Memory B cell (primary cell): ENCODE measurements at regions not wholly inside any gene's neighbourhood (a gene's known extent, or its start where the extent isn't known, plus 50 kb on each side); places are given as distances from the start of the nearest gene placed in this dataset.
A peak's percentile ranks its signal among the peaks of the same experiment; 100 is the strongest.

Experiments
- ATAC-seq: fragments of 150-1000 bp; cut with Tn5 transposase; 2 replicates; pipeline ENCODE4 v1.10.0; 2021; ENCODE audit warnings: low read depth, mild to moderate bottlenecking, moderate library complexity
- DNase-seq, 2 donors: peaks; one replicate each; pipeline ENCODE4 v3.0.0; 2022; ENCODE audit warnings: low spot score in 2 of 2
- H3K27ac Mint-ChIP-seq: one replicate; pipeline ENCODE4 v1.8.0; 2022; ENCODE audit warnings: mild to moderate bottlenecking, moderate library complexity, mixed read lengths
- H3K27me3 Mint-ChIP-seq: one replicate; pipeline ENCODE4 v1.8.0; 2022; ENCODE audit warnings: mixed read lengths
- H3K36me3 Mint-ChIP-seq: one replicate; pipeline ENCODE4 v1.8.0; 2022; ENCODE audit warnings: mild to moderate bottlenecking, mixed read lengths
- H3K4me1 Mint-ChIP-seq: one replicate; pipeline ENCODE4 v1.8.0; 2022; ENCODE audit warnings: mixed read lengths
- H3K4me3 Mint-ChIP-seq: one replicate; pipeline ENCODE4 v1.8.0; 2022; ENCODE audit warnings: mild to moderate bottlenecking, moderate library complexity, mixed read lengths
- H3K9me3 Mint-ChIP-seq: one replicate; pipeline ENCODE4 v1.8.0; 2022; ENCODE audit warnings: mixed read lengths

GRCh38 chr7:38051786-38052185 lies 126.3 kb upstream of the STARD3NL start:
- H3K27me3 Mint-ChIP-seq, result peaks cover 8% of the 10 kb centered on the region
- no peaks in the 10 kb centered on the region for H3K4me1 Mint-ChIP-seq
- ATAC-seq, result no peak
- peaks cover 9% of the 10 kb centered on the region for H3K9me3 Mint-ChIP-seq
- no peak for DNase-seq
- no peaks in the 10 kb centered on the region for H3K36me3 Mint-ChIP-seq
- no peak overlapping the region for H3K27ac Mint-ChIP-seq
- no peak overlapping the region for H3K4me3 Mint-ChIP-seq

GRCh38 chr7:38052786-38053185 lies 125.3 kb upstream of the STARD3NL start:
- Mint-ChIP-seq H3K27me3 (peaks cover 8% of the 10 kb centered on the region), H3K4me3 (no peak overlapping the region)
- DNase-seq, result no peak

GRCh38 chr7:38054199-38054598 lies 123.8 kb upstream of the STARD3NL start:
- H3K4me1 Mint-ChIP-seq, result no peaks in the 10 kb centered on the region
- DNase-seq (no peak), ATAC-seq (no peak)
- H3K9me3 Mint-ChIP-seq, result peaks cover 2% of the 10 kb centered on the region
- no peaks in the 10 kb centered on the region for H3K36me3 Mint-ChIP-seq
- no peak overlapping the region for H3K27ac Mint-ChIP-seq
- H3K27me3 Mint-ChIP-seq, result peaks cover 8% of the 10 kb centered on the region
- H3K4me3 Mint-ChIP-seq, result no peak overlapping the region

More at GRCh38 chr7:38052786-38053185, 125.3 kb upstream of the STARD3NL start:
- no peak for ATAC-seq
- H3K36me3 Mint-ChIP-seq, result no peaks in the 10 kb centered on the region
- peaks cover 7% of the 10 kb centered on the region for H3K9me3 Mint-ChIP-seq
- no peak overlapping the region for H3K27ac Mint-ChIP-seq
- H3K4me1 Mint-ChIP-seq, result no peaks in the 10 kb centered on the region

GRCh38 chr7:38057829-38058228 lies 120.2 kb upstream of the STARD3NL start:
- no peak overlapping the region for H3K4me3 Mint-ChIP-seq
- DNase-seq (no peak), ATAC-seq (no peak)
- H3K4me1 Mint-ChIP-seq, result no peaks in the 10 kb centered on the region
- H3K27me3 Mint-ChIP-seq, result peaks cover 4% of the 10 kb centered on the region
- H3K27ac Mint-ChIP-seq, result no peak overlapping the region
- no peaks in the 10 kb centered on the region for H3K9me3 Mint-ChIP-seq
- no peaks in the 10 kb centered on the region for H3K36me3 Mint-ChIP-seq

- peaks cover 7% of the 10 kb centered on the region for H3K27me3 Mint-ChIP-seq
- ATAC-seq, result no peak
- H3K36me3 Mint-ChIP-seq, result no peaks in the 10 kb centered on the region
These were observed 117.9 kb upstream of the STARD3NL start for GRCh38 chr7:38060116-38060515.

GRCh38 chr7:38060637-38061036 lies 117.4 kb upstream of the STARD3NL start:
- Mint-ChIP-seq H3K4me3 (no peak overlapping the region), H3K27ac (no peak overlapping the region), H3K27me3 (peaks cover 7% of the 10 kb centered on the region), H3K4me1 (no peaks in the 10 kb centered on the region), H3K9me3 (no peaks in the 10 kb centered on the region), H3K36me3 (no peaks in the 10 kb centered on the region)
- DNase-seq (no peak), ATAC-seq (no peak)

More at GRCh38 chr7:38060116-38060515, 117.9 kb upstream of the STARD3NL start:
- Mint-ChIP-seq H3K4me3 (no peak overlapping the region), H3K4me1 (no peaks in the 10 kb centered on the region), H3K27ac (no peak overlapping the region), H3K9me3 (no peaks in the 10 kb centered on the region)
- no peak for DNase-seq

GRCh38 chr7:38066391-38066790 lies 111.7 kb upstream of the STARD3NL start:
- H3K4me3 Mint-ChIP-seq, result no peak overlapping the region
- no peak overlapping the region for H3K27ac Mint-ChIP-seq
- H3K9me3 Mint-ChIP-seq, result no peaks in the 10 kb centered on the region
- H3K4me1 Mint-ChIP-seq, result no peaks in the 10 kb centered on the region
- DNase-seq, result no peak
- H3K27me3 Mint-ChIP-seq, result peaks cover 13% of the 10 kb centered on the region
- no peaks in the 10 kb centered on the region for H3K36me3 Mint-ChIP-seq
- no peak for ATAC-seq

- Mint-ChIP-seq H3K4me1 (no peaks in the 10 kb centered on the region), H3K27me3 (peaks cover 10% of the 10 kb centered on the region), H3K27ac (no peak overlapping the region), H3K9me3 (no peaks in the 10 kb centered on the region), H3K4me3 (no peak overlapping the region), H3K36me3 (no peaks in the 10 kb centered on the region)
- DNase-seq (no peak), ATAC-seq (no peak)
These were observed 109.6 kb upstream of the STARD3NL start for GRCh38 chr7:38068461-38068860.

GRCh38 chr7:38069052-38069451 lies 109.0 kb upstream of the STARD3NL start:
- ATAC-seq (no peak), DNase-seq (no peak)
- no peak overlapping the region for H3K27ac Mint-ChIP-seq
- no peaks in the 10 kb centered on the region for H3K9me3 Mint-ChIP-seq
- peaks cover 6% of the 10 kb centered on the region for H3K27me3 Mint-ChIP-seq
- no peaks in the 10 kb centered on the region for H3K4me1 Mint-ChIP-seq
- H3K4me3 Mint-ChIP-seq, result no peak overlapping the region
- H3K36me3 Mint-ChIP-seq, result no peaks in the 10 kb centered on the region

- H3K4me3 Mint-ChIP-seq, result no peak overlapping the region
- DNase-seq (no peak), ATAC-seq (no peak)
- H3K27ac Mint-ChIP-seq, result no peak overlapping the region
- peaks cover 8% of the 10 kb centered on the region for H3K27me3 Mint-ChIP-seq
- no peaks in the 10 kb centered on the region for H3K4me1 Mint-ChIP-seq
- H3K36me3 Mint-ChIP-seq, result no peaks in the 10 kb centered on the region
- H3K9me3 Mint-ChIP-seq, result no peaks in the 10 kb centered on the region
These were observed 107.3 kb upstream of the STARD3NL start for GRCh38 chr7:38070718-38071117.

- H3K9me3 Mint-ChIP-seq, result peaks cover 5% of the 10 kb centered on the region
- H3K27ac Mint-ChIP-seq, result no peak overlapping the region
- H3K36me3 Mint-ChIP-seq, result peaks cover 2% of the 10 kb centered on the region
- H3K4me3 Mint-ChIP-seq, result no peak overlapping the region
- ATAC-seq, result no peak
- H3K4me1 Mint-ChIP-seq, result no peaks in the 10 kb centered on the region
- no peak for DNase-seq
- peaks cover 4% of the 10 kb centered on the region for H3K27me3 Mint-ChIP-seq
These were observed 91.2 kb upstream of the STARD3NL start for GRCh38 chr7:38086857-38087256.

- no peaks in the 10 kb centered on the region for H3K36me3 Mint-ChIP-seq
- no peak for ATAC-seq
- peaks cover 7% of the 10 kb centered on the region for H3K27me3 Mint-ChIP-seq
- no peak for DNase-seq
- no peak overlapping the region for H3K27ac Mint-ChIP-seq
- peaks cover 8% of the 10 kb centered on the region for H3K9me3 Mint-ChIP-seq
- peaks cover 2% of the 10 kb centered on the region for H3K4me1 Mint-ChIP-seq
- H3K4me3 Mint-ChIP-seq, result no peak overlapping the region
These were observed 75.5 kb upstream of the STARD3NL start for GRCh38 chr7:38102507-38102906.

GRCh38 chr7:38105874-38106483 lies 72.1 kb upstream of the STARD3NL start:
- peak; percentile 62 for ATAC-seq
- Mint-ChIP-seq H3K9me3 (no peaks in the 10 kb centered on the region), H3K4me3 (no peak overlapping the region), H3K36me3 (no peaks in the 10 kb centered on the region), H3K4me1 (peaks cover 2% of the 10 kb centered on the region), H3K27me3 (peaks cover 7% of the 10 kb centered on the region), H3K27ac (no peak overlapping the region)
- DNase-seq, result peak in 1 of 2 donors; percentile 21

- no peaks in the 10 kb centered on the region for H3K36me3 Mint-ChIP-seq
- H3K4me1 Mint-ChIP-seq, result peaks cover 2% of the 10 kb centered on the region
- peaks cover 7% of the 10 kb centered on the region for H3K27me3 Mint-ChIP-seq
- peak; percentile 47 to 70 for DNase-seq
- no peaks in the 10 kb centered on the region for H3K9me3 Mint-ChIP-seq
- no peak overlapping the region for H3K27ac Mint-ChIP-seq
- H3K4me3 Mint-ChIP-seq, result no peak overlapping the region
- peak; percentile 71 for ATAC-seq
These were observed 70.6 kb upstream of the STARD3NL start for GRCh38 chr7:38107486-38107893.

- H3K9me3 Mint-ChIP-seq, result no peaks in the 10 kb centered on the region
- ATAC-seq, result no peak
- H3K36me3 Mint-ChIP-seq, result no peaks in the 10 kb centered on the region
- DNase-seq, result no peak
- peaks cover 15% of the 10 kb centered on the region for H3K27me3 Mint-ChIP-seq
- no peaks in the 10 kb centered on the region for H3K4me1 Mint-ChIP-seq
- H3K4me3 Mint-ChIP-seq, result no peak overlapping the region
- no peak overlapping the region for H3K27ac Mint-ChIP-seq
These were observed 66.0 kb upstream of the STARD3NL start for GRCh38 chr7:38112075-38112474.
